Erythroblast (primary cell): ENCODE measurements at regions not wholly inside any gene's neighbourhood (a gene's known extent, or its start where the extent isn't known, plus 50 kb on each side); places are given as distances from the start of the nearest gene placed in this dataset.

Source experiments
- DNase-seq, 2 experiments: peaks; one replicate each; lab custom pipeline; 2025; lab: John Stamatoyannopoulos, UW
- GATA1 ChIP-seq: IDR thresholded peaks from 2 replicates; pipeline ENCODE4 v1.6.1; 2011; ENCODE audit warnings: low read depth, mild to moderate bottlenecking, control low read depth, low read length, moderate library complexity
- POLR2A ChIP-seq: IDR thresholded peaks from 2 replicates; pipeline ENCODE4 v1.6.1; 2011; ENCODE audit warnings: mild to moderate bottlenecking, low read length

DNA sequence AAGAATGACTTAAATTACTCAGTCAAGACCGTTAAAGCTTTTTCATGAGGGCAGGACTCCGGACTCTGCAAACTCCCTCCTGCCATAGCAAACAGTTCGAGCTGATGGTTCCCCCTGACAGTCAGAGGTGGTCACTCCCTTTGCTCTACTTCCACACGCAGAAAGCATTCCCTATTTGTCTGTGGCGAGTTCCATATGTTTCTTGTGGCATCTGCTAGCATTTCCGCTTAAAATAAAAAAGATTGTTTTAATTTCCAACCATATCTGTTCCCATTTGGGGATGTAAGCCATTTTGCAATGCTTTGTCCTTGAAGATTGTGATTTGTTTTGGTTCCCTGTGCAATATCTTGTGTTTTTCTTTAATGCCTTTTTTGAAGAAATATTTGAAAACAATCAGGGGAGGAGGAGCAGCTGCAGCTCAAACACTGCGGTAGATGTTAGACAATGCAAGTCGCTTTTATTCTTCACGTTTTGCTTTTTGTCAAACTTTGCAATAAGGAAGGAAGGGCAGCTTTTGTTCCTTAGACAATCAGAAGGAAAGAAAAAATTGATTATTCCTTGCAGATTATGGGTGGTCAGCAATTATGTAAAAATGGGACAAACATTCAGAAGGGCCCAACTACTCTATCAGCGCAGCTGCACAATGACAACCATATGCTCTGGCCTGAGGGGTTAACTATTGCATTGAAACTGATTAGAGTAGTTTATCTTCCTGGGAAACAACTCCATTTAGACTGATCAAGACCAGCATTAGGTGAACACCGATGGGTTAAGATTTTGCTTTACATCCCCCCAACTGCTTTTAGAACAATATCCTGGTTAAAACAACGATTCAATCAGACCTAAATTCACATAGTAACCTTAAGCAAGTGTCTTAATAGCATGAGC, 425.8 kb upstream of the NRP1 start:
- no peak for TF ChIP-seq POLR2A
- no peak for TF ChIP-seq GATA1
- DNase-seq: no peak

- DNase-seq: no peak
- TF ChIP-seq GATA1 (no peak), POLR2A (no peak)
Observed at GRCh38 chr10:33759191-33759590, 424.7 kb upstream of the NRP1 start.

DNA sequence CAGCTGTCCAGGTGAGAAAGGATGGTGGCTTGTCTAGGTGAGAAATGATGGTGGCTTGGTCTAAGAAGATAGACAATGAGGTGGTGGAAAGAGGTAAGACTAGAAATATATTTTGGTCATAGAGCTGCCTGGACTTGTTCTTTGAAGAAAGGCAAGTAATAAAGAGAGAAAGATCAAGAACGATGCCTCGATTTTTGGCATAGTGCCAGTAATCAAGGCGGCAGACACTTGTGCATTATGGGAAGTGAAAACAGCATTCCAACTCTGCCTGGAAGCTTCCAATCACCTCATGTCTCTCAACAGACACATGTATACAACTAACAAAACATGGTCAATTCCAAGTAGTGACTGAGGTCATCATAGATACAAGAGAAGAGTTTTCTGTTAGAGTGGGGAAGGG, 423.8 kb upstream of the NRP1 start:
- no peak for DNase-seq
- TF ChIP-seq POLR2A: no peak
- TF ChIP-seq GATA1: no peak

GRCh38 chr10:33754052-33754451, 419.6 kb upstream of the NRP1 start:
- TF ChIP-seq GATA1 (no peak), POLR2A (no peak)
- DNase-seq: no peak

DNA sequence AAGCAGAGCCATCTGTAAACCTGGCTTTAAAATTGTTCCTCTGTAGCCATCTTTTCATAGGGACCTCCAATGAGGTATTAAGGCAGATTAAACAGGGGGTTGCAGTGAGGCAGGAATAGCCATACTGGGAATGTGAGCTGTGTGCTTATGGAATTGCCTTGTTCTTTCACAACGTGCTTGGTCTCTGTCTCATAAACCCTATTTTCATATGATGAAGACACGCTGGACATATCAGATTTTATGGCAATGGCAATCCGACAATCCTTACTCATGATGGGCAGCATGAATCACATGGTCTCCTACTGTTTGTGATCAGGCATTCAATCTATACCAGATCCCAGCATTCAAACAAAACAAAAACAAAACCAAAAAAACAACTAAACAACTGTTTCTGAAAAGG, 418.9 kb upstream of the NRP1 start:
- no peak for DNase-seq
- TF ChIP-seq GATA1 (no peak), POLR2A (no peak)

GRCh38 chr10:33749790-33750189, 415.3 kb upstream of the NRP1 start:
- no peak for TF ChIP-seq POLR2A
- TF ChIP-seq GATA1: no peak
- DNase-seq: no peak

GRCh38 chr10:33749067-33749735, 414.7 kb upstream of the NRP1 start:
- TF ChIP-seq GATA1 (no peak), POLR2A (no peak)
- no peak for DNase-seq

GRCh38 chr10:33746836-33747268, 412.4 kb upstream of the NRP1 start:
- DNase-seq: no peak
- TF ChIP-seq GATA1: no peak
- TF ChIP-seq POLR2A: no peak

DNA sequence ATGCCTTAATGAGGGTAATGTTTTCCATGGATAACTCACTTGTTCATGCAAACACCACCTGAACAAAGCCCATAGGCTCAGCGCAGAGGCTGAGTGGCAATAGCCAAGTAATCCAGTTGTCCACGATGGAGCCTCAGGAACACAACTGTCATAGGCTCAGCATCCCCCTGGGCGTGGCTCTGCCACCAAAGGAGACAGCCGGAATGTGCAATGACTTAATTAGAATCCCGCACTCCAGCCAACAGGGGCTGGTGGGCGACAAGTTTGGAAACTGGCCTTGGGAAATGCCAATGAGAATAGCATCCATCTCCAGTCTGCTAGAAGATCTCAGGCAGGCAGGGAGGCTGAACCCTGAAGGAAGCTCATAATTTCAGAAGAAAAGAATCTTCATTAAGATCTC, 411.7 kb upstream of the NRP1 start:
- no peak for DNase-seq
- no peak for TF ChIP-seq GATA1
- TF ChIP-seq POLR2A: no peak

- TF ChIP-seq POLR2A: no peak
- TF ChIP-seq GATA1: no peak
- DNase-seq: no peak
Observed at GRCh38 chr10:33743429-33743857, 409.0 kb upstream of the NRP1 start.

- no peak for TF ChIP-seq POLR2A
- no peak for TF ChIP-seq GATA1
Observed at GRCh38 chr10:33739031-33739430, 404.6 kb upstream of the NRP1 start.

DNA sequence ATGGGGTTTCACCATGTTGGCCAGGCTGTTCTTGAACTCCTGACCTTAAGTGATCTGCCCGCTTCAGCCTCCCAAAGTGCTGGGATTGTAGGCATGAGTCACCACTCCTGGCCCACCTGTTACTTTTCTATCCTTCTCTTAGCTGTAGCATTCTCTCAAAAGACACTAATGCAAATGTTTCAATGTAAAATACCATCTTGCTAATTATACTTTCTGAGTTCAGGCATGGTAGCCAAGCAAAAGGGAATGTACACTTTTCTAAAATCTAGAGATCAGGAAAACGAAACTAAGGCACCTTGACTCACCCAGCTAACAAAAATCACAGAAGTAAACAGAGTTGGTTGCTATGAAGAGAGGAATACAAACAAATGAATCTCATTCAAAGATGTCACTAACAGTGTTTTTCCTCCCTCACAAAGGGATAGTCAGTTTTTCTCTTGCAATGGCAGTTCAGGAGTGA, 401.0 kb upstream of the NRP1 start:
- no peak for TF ChIP-seq POLR2A
- no peak for TF ChIP-seq GATA1
- DNase-seq: no peak

More at GRCh38 chr10:33739031-33739430, 404.6 kb upstream of the NRP1 start:
- DNase-seq: no peak

DNA sequence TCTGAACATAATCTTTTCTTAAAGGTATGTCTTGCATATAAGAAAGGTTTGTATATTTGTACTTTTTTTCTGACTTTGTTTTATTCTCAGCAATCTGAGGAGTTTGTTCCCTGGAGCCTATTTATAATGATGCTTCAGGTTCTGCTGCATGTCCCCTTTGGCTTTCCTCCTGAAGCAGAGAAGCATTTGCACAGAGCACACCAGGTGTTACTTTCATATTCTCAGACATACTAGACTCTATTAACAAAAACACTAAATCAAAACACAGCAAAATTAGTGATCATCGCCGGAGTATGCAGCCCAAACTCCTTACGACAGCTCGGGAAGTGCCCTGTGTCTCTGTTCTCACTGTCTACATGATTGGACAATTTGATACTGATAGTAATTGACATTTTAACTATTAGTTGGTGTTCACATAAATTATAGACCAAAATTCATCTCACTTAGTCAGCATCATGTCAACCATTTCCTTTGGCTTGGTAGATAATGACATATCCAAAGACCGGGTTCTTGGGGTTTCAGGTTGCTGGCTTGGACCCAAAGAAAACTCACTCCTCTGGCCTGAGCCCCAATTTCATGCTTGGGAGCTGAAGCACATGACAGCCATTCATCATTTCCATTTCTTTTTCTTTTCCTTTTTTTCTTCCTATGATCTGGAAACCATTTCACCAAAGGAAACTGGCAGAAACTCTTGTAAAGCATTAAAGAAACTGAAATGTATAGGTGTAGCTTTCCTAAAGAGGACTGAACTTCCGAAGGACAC, 400.1 kb upstream of the NRP1 start:
- TF ChIP-seq GATA1 (no peak), POLR2A (no peak)
- DNase-seq: no peak
